ENCODE measurements at regions not wholly inside any gene's neighbourhood (a gene's known extent, or its start where the extent isn't known, plus 50 kb on each side); places are given as distances from the start of the nearest gene placed in this dataset.
"Not testable (repeated sequence)": the region's sequence is repeated elsewhere in the genome, so short reads cannot be mapped to it uniquely, and the experiment has no call there.

GRCh38 chr11:56843816-56844215, 95.3 kb upstream of the OR9G4 start:
- Histone ChIP-seq H3K27ac (no peak overlapping the region), H3K27me3 (no peaks in the 10 kb centered on the region), H3K9me3 (ENCODE audit: low read depth) (no peaks in the 10 kb centered on the region), H3K79me2 (no peaks in the 10 kb centered on the region), H3K36me3 (replicated peaks; ENCODE audit: insufficient read depth, low read depth) (no peaks in the 10 kb centered on the region), H2AFZ (no peak overlapping the region), H3K4me2 (no peak overlapping the region), H3K4me1 (ENCODE audit: insufficient read depth) (peaks cover 6% of the 10 kb centered on the region), H3K4me3 (no peak overlapping the region), H4K20me1 (ENCODE audit: insufficient read depth, poor library complexity, severe bottlenecking) (no peaks in the 10 kb centered on the region), H3K9me2 (replicated peaks; ENCODE audit: insufficient read depth) (no peaks in the 10 kb centered on the region)
- TF ChIP-seq EZH2phosphoT487 (IDR thresholded peaks at IDR 0.05; ENCODE audit: low read depth, severe bottlenecking, unreplicated experiment) (no peak), EZH2 (IDR thresholded peaks at IDR 0.05; ENCODE audit: borderline replicate concordance) (no peak)
- WGBS (ENCODE audit: low lambda C conversion rate, missing lambda C conversion rate): 83% methylated on average over 2 of the region's 2 CpGs
- no peak for DNase-seq (ENCODE audit: low spot score)

GRCh38 chr11:56842814-56843794, 94.6 kb upstream of the OR9G4 start:
- Histone ChIP-seq H3K36me3 (replicated peaks; ENCODE audit: insufficient read depth, low read depth) (no peaks in the 10 kb centered on the region), H3K79me2 (no peaks in the 10 kb centered on the region), H2AFZ (no peak overlapping the region), H3K27me3 (no peaks in the 10 kb centered on the region), H3K4me2 (no peak overlapping the region), H3K4me1 (ENCODE audit: insufficient read depth) (peaks cover 6% of the 10 kb centered on the region), H3K4me3 (no peak overlapping the region), H4K20me1 (ENCODE audit: insufficient read depth, poor library complexity, severe bottlenecking) (no peaks in the 10 kb centered on the region), H3K9me2 (replicated peaks; ENCODE audit: insufficient read depth) (no peaks in the 10 kb centered on the region), H3K9me3 (ENCODE audit: low read depth) (no peaks in the 10 kb centered on the region), H3K27ac (no peak overlapping the region)
- TF ChIP-seq EZH2 (IDR thresholded peaks at IDR 0.05; ENCODE audit: borderline replicate concordance) (no peak), EZH2phosphoT487 (IDR thresholded peaks at IDR 0.05; ENCODE audit: low read depth, severe bottlenecking, unreplicated experiment) (no peak), CTCF (IDR thresholded peaks at IDR 0.05; ENCODE audit: poor library complexity) (no peak)
- DNase-seq (ENCODE audit: low spot score): no peak
- WGBS (ENCODE audit: low lambda C conversion rate, missing lambda C conversion rate): 65% methylated on average over 5 of the region's 5 CpGs

- no peak overlapping the region for H3K27ac ChIP-seq
- H2AFZ ChIP-seq: no peak overlapping the region
- no peaks in the 10 kb centered on the region for H4K20me1 ChIP-seq (ENCODE audit: insufficient read depth, poor library complexity, severe bottlenecking)
- WGBS (ENCODE audit: low lambda C conversion rate, missing lambda C conversion rate): 20% methylated on average over 8 of the region's 8 CpGs
- H3K36me3 ChIP-seq (replicated peaks; ENCODE audit: insufficient read depth, low read depth): no peaks in the 10 kb centered on the region
- peak overlapping the region; percentile 43 for H3K4me2 ChIP-seq
- H3K79me2 ChIP-seq: no peaks in the 10 kb centered on the region
- TF ChIP-seq EZH2 (IDR thresholded peaks at IDR 0.05; ENCODE audit: borderline replicate concordance) (no peak), CTCF (IDR thresholded peaks at IDR 0.05; ENCODE audit: poor library complexity) (peak; percentile 81)
- H3K27me3 ChIP-seq: no peaks in the 10 kb centered on the region
- peak; percentile 78 for DNase-seq (ENCODE audit: low spot score)
- H3K4me1 ChIP-seq (ENCODE audit: insufficient read depth): peaks cover 6% of the 10 kb centered on the region
- H3K9me3 ChIP-seq (ENCODE audit: low read depth): no peaks in the 10 kb centered on the region
- H3K9me2 ChIP-seq (replicated peaks; ENCODE audit: insufficient read depth): no peaks in the 10 kb centered on the region
- H3K4me3 ChIP-seq: no peak overlapping the region
Observed at GRCh38 chr11:56841210-56841810, 92.8 kb upstream of the OR9G4 start.

GRCh38 chr11:56827357-56827756, 78.9 kb upstream of the OR9G4 start:
- not testable (repeated sequence) for H3K9me2 ChIP-seq (replicated peaks; ENCODE audit: insufficient read depth); H2AFZ ChIP-seq; H3K27ac ChIP-seq; H3K4me2 ChIP-seq; DNase-seq (ENCODE audit: low spot score); H3K4me1 ChIP-seq (ENCODE audit: insufficient read depth); H4K20me1 ChIP-seq (ENCODE audit: insufficient read depth, poor library complexity, severe bottlenecking); H3K79me2 ChIP-seq; H3K27me3 ChIP-seq; H3K9me3 ChIP-seq (ENCODE audit: low read depth); H3K4me3 ChIP-seq; H3K36me3 ChIP-seq (replicated peaks; ENCODE audit: insufficient read depth, low read depth)
- 72% methylated on average over 5 of the region's 5 CpGs for WGBS (ENCODE audit: low lambda C conversion rate, missing lambda C conversion rate)

All from hepatocyte (in vitro differentiated cells).